K562 (cell line): ENCODE measurements at regions not wholly inside any gene's neighbourhood (a gene's known extent, or its start where the extent isn't known, plus 50 kb on each side); places are given as distances from the start of the nearest gene placed in this dataset.

Experiments
- ATF1 ChIP-seq, 2 experiments: fragments of 450-650 bp in 1 of 2; IDR thresholded peaks; 2 replicates each; pipeline ENCODE4 v1.6.1; 2016; ENCODE audit warnings: missing compliant biosample characterization in 1 of 2, missing genetic modification characterization in 1 of 2
- ATF2 ChIP-seq: sonication (generic); formaldehyde crosslinking; IDR thresholded peaks from 2 replicates; pipeline ENCODE4 v1.8.1; 2022; ENCODE audit warnings: missing genetic modification reagents
- BRCA1 ChIP-seq, 2 experiments: fragments of 450-650 bp in 1 of 2; sonication (generic) in 1 of 2; formaldehyde crosslinking in 1 of 2; IDR thresholded peaks; 2 replicates each; pipeline versions ENCODE4 v1.5.0 to v1.6.1; 2017 to 2020; ENCODE audit warnings: mild to moderate bottlenecking in 1 of 2, missing genetic modification reagents in 1 of 2
- FOS ChIP-seq: IDR thresholded peaks from 3 replicates; pipeline ENCODE4 v1.6.1; 2011; ENCODE audit not compliant: insufficient read length; ENCODE audit errors: extremely low read depth
- MGA ChIP-seq: fragments of 450-650 bp; IDR thresholded peaks from 2 replicates; pipeline ENCODE4 v1.6.1; 2016; ENCODE audit warnings: mild to moderate bottlenecking, moderate library complexity
- NFIC ChIP-seq: fragments of 450-650 bp; IDR thresholded peaks from 2 replicates; pipeline ENCODE4 v1.6.1; 2017; ENCODE audit warnings: mild to moderate bottlenecking, inconsistent platforms
- RFX5 ChIP-seq: IDR thresholded peaks from 2 replicates; pipeline ENCODE4 v1.6.1; 2011; ENCODE audit warnings: low read depth, mild to moderate bottlenecking, improper control_type of control experiment, low read length
- SETDB1 ChIP-seq: IDR thresholded peaks from one replicate; pipeline ENCODE4 v1.6.1; 2012; ENCODE audit warnings: low read length, control low read depth, inconsistent platforms
- TAF1 ChIP-seq: IDR thresholded peaks from 2 replicates; pipeline ENCODE4 v1.6.1; 2011; ENCODE audit warnings: mild to moderate bottlenecking, low read length, moderate library complexity; ENCODE audit not compliant: insufficient read depth, control insufficient read depth, severe bottlenecking; ENCODE audit errors: extremely low read depth
- TF ChIP-seq, protein P1 (sequence below), 3 experiments: IDR thresholded peaks in 2 of 3; conservative IDR thresholded peaks in 1 of 3; 2 replicates each; pipeline ENCODE4 v1.5.1; 2011 to 2012; ENCODE audit warnings: low read length in 3 of 3, mild to moderate bottlenecking in 3 of 3, control low read depth in 2 of 3, improper control_type of control experiment in 1 of 3, inconsistent platforms in 1 of 3, low read depth in 1 of 3, mixed read lengths in 1 of 3, moderate library complexity in 1 of 3; ENCODE audit not compliant: insufficient read depth in 2 of 3
- TF ChIP-seq, protein P2 (sequence below), 2 experiments: fragments of 450-650 bp in 1 of 2; IDR thresholded peaks; 2 replicates each; pipeline ENCODE4 v1.6.1; 2011 to 2017; ENCODE audit warnings: low read depth in 2 of 2, antibody characterized with exemption in 1 of 2, borderline replicate concordance in 1 of 2, low read length in 1 of 2, mild to moderate bottlenecking in 1 of 2, mixed read lengths in 1 of 2; ENCODE audit not compliant: control insufficient read depth in 1 of 2
- TF ChIP-seq, protein P3 (sequence below): sonication (generic); formaldehyde crosslinking; IDR thresholded peaks from 2 replicates; pipeline ENCODE4 v1.8.1; 2022; ENCODE audit warnings: missing genetic modification reagents

GRCh38 chr10:65017523-65017922 lies 1496.3 kb downstream of the REEP3 start:
- TF ChIP-seq ATF1 (CRISPR knock-in tag; IDR thresholded peaks at IDR 0.05) (no peak), ATF1 (tag; IDR thresholded peaks at IDR 0.05) (no peak), ATF2 (CRISPR knock-in tag) (no peak), MGA (no peak), NFIC (no peak), SETDB1 (no peak), TAF1 (no peak), BRCA1 (IDR thresholded peaks at IDR 0.05) (no peak), BRCA1 (CRISPR knock-in tag; IDR thresholded peaks at IDR 0.05) (no peak), FOS (no peak), RFX5 (no peak)
- TF ChIP-seq, protein P1, sequence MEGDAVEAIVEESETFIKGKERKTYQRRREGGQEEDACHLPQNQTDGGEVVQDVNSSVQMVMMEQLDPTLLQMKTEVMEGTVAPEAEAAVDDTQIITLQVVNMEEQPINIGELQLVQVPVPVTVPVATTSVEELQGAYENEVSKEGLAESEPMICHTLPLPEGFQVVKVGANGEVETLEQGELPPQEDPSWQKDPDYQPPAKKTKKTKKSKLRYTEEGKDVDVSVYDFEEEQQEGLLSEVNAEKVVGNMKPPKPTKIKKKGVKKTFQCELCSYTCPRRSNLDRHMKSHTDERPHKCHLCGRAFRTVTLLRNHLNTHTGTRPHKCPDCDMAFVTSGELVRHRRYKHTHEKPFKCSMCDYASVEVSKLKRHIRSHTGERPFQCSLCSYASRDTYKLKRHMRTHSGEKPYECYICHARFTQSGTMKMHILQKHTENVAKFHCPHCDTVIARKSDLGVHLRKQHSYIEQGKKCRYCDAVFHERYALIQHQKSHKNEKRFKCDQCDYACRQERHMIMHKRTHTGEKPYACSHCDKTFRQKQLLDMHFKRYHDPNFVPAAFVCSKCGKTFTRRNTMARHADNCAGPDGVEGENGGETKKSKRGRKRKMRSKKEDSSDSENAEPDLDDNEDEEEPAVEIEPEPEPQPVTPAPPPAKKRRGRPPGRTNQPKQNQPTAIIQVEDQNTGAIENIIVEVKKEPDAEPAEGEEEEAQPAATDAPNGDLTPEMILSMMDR (IDR thresholded peaks at IDR 0.05 in 2 of 3, conservative IDR thresholded peaks at IDR 0.05 in 1 of 3; ENCODE audit: insufficient read depth in 2 of 3, low read depth in 1 of 3, low read length in 3 of 3) = no peak
- TF ChIP-seq, protein P2, sequence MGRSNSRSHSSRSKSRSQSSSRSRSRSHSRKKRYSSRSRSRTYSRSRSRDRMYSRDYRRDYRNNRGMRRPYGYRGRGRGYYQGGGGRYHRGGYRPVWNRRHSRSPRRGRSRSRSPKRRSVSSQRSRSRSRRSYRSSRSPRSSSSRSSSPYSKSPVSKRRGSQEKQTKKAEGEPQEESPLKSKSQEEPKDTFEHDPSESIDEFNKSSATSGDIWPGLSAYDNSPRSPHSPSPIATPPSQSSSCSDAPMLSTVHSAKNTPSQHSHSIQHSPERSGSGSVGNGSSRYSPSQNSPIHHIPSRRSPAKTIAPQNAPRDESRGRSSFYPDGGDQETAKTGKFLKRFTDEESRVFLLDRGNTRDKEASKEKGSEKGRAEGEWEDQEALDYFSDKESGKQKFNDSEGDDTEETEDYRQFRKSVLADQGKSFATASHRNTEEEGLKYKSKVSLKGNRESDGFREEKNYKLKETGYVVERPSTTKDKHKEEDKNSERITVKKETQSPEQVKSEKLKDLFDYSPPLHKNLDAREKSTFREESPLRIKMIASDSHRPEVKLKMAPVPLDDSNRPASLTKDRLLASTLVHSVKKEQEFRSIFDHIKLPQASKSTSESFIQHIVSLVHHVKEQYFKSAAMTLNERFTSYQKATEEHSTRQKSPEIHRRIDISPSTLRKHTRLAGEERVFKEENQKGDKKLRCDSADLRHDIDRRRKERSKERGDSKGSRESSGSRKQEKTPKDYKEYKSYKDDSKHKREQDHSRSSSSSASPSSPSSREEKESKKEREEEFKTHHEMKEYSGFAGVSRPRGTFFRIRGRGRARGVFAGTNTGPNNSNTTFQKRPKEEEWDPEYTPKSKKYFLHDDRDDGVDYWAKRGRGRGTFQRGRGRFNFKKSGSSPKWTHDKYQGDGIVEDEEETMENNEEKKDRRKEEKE (IDR thresholded peaks at IDR 0.05; ENCODE audit: borderline replicate concordance in 1 of 2, control insufficient read depth in 1 of 2, low read depth in 2 of 2, low read length in 1 of 2) = no peak
- TF ChIP-seq, protein P3, sequence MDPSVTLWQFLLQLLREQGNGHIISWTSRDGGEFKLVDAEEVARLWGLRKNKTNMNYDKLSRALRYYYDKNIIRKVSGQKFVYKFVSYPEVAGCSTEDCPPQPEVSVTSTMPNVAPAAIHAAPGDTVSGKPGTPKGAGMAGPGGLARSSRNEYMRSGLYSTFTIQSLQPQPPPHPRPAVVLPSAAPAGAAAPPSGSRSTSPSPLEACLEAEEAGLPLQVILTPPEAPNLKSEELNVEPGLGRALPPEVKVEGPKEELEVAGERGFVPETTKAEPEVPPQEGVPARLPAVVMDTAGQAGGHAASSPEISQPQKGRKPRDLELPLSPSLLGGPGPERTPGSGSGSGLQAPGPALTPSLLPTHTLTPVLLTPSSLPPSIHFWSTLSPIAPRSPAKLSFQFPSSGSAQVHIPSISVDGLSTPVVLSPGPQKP (CRISPR knock-in tag) = no peak
